PC-3 (cell line): ENCODE measurements at regions not wholly inside any gene's neighbourhood (a gene's known extent, or its start where the extent isn't known, plus 50 kb on each side); places are given as distances from the start of the nearest gene placed in this dataset.

Experiments used
- EZH2 ChIP-seq: fragments of 300-600 bp; sonication (generic); IDR thresholded peaks from one replicate; pipeline ENCODE4 v1.6.1; 2017; ENCODE audit warnings: antibody characterized with exemption, mild to moderate bottlenecking, low read length; ENCODE audit not compliant: unreplicated experiment
- TF ChIP-seq, protein P1 (sequence below): fragments of 300-600 bp; sonication (generic); conservative IDR thresholded peaks from 2 replicates; pipeline ENCODE4 v1.5.1; 2017; ENCODE audit warnings: antibody characterized with exemption, low read depth, mild to moderate bottlenecking, low read length

- TF ChIP-seq, protein P1, sequence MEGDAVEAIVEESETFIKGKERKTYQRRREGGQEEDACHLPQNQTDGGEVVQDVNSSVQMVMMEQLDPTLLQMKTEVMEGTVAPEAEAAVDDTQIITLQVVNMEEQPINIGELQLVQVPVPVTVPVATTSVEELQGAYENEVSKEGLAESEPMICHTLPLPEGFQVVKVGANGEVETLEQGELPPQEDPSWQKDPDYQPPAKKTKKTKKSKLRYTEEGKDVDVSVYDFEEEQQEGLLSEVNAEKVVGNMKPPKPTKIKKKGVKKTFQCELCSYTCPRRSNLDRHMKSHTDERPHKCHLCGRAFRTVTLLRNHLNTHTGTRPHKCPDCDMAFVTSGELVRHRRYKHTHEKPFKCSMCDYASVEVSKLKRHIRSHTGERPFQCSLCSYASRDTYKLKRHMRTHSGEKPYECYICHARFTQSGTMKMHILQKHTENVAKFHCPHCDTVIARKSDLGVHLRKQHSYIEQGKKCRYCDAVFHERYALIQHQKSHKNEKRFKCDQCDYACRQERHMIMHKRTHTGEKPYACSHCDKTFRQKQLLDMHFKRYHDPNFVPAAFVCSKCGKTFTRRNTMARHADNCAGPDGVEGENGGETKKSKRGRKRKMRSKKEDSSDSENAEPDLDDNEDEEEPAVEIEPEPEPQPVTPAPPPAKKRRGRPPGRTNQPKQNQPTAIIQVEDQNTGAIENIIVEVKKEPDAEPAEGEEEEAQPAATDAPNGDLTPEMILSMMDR = no peak
- no peak for TF ChIP-seq EZH2
Measured at GRCh38 chr6:134849920-134850447, 99.9 kb downstream of the ALDH8A1 start.
